ENCODE measurements at regions not wholly inside any gene's neighbourhood (a gene's known extent, or its start where the extent isn't known, plus 50 kb on each side); places are given as distances from the start of the nearest gene placed in this dataset.
"Not testable (repeated sequence)": the region's sequence is repeated elsewhere in the genome, so short reads cannot be mapped to it uniquely, and the experiment has no call there.

- DNase-seq (ENCODE audit: low read depth) = no peak
These were observed 562.0 kb downstream of the SMARCA1 start for GRCh38 chrX:128961290-128961689.

- not testable (repeated sequence) for DNase-seq (ENCODE audit: low read depth)
These were observed 568.6 kb downstream of the SMARCA1 start for GRCh38 chrX:128954697-128955096.

GRCh38 chrX:128931071-128931470, 592.2 kb downstream of the SMARCA1 start:
- no peak for DNase-seq (ENCODE audit: low read depth)

- no peak for DNase-seq (ENCODE audit: low read depth)
These were observed 593.8 kb downstream of the SMARCA1 start for GRCh38 chrX:128929271-128930057.

GRCh38 chrX:128928636-128929035, 594.7 kb downstream of the SMARCA1 start:
- no peak for DNase-seq (ENCODE audit: low read depth)

- no peak for DNase-seq (ENCODE audit: low read depth)
These were observed 595.9 kb downstream of the SMARCA1 start for GRCh38 chrX:128927363-128927762.

GRCh38 chrX:128906753-128907152, 616.5 kb downstream of the SMARCA1 start:
- no peak for DNase-seq (ENCODE audit: low read depth)

GRCh38 chrX:128901018-128901417, 622.3 kb downstream of the SMARCA1 start:
- DNase-seq (ENCODE audit: low read depth) = no peak

GRCh38 chrX:128897621-128898020, 625.7 kb downstream of the SMARCA1 start:
- DNase-seq (ENCODE audit: low read depth) = no peak

- DNase-seq (ENCODE audit: low read depth) = no peak
These were observed 631.7 kb downstream of the SMARCA1 start for GRCh38 chrX:128891554-128891953.

GRCh38 chrX:128884430-128884829, 638.9 kb downstream of the SMARCA1 start:
- no peak for DNase-seq (ENCODE audit: low read depth)

GRCh38 chrX:128883650-128884049, 639.6 kb downstream of the SMARCA1 start:
- no peak for DNase-seq (ENCODE audit: low read depth)

- DNase-seq (ENCODE audit: low read depth) = no peak
These were observed 652.9 kb downstream of the SMARCA1 start for GRCh38 chrX:128870361-128870760.

- no peak for DNase-seq (ENCODE audit: low read depth)
These were observed 660.7 kb downstream of the SMARCA1 start for GRCh38 chrX:128862557-128862956.

- DNase-seq (ENCODE audit: low read depth) = no peak
These were observed 674.9 kb downstream of the SMARCA1 start for GRCh38 chrX:128848374-128848773.

- DNase-seq (ENCODE audit: low read depth) = no peak
These were observed 676.9 kb downstream of the SMARCA1 start for GRCh38 chrX:128846385-128846784.

- no peak for DNase-seq (ENCODE audit: low read depth)
These were observed 704.6 kb downstream of the SMARCA1 start for GRCh38 chrX:128818690-128819089.

GRCh38 chrX:128816919-128817318, 706.4 kb downstream of the SMARCA1 start:
- DNase-seq (ENCODE audit: low read depth) = no peak

GRCh38 chrX:128807367-128807766, 715.9 kb downstream of the SMARCA1 start:
- DNase-seq (ENCODE audit: low read depth) = no peak

GRCh38 chrX:128805236-128805635, 718.1 kb downstream of the SMARCA1 start:
- no peak for DNase-seq (ENCODE audit: low read depth)

GRCh38 chrX:128804828-128805227, 718.5 kb downstream of the SMARCA1 start:
- no peak for DNase-seq (ENCODE audit: low read depth)

GRCh38 chrX:128800138-128800537, 723.2 kb downstream of the SMARCA1 start:
- no peak for DNase-seq (ENCODE audit: low read depth)

GRCh38 chrX:128783139-128783538, 730.9 kb upstream of the ACTRT1 start:
- not testable (repeated sequence) for DNase-seq (ENCODE audit: low read depth)

GRCh38 chrX:128781506-128781905, 729.3 kb upstream of the ACTRT1 start:
- no peak for DNase-seq (ENCODE audit: low read depth)

All from stromal cell of bone marrow (primary cell).